GM23338 (cell line): ENCODE measurements at regions not wholly inside any gene's neighbourhood (a gene's known extent, or its start where the extent isn't known, plus 50 kb on each side); places are given as distances from the start of the nearest gene placed in this dataset.

ENCODE experiments used
- ATAC-seq: fragments of 200-7000 bp; cut with Tn5 transposase; 3 replicates; pipeline ENCODE4 v1.9.1; 2020
- DNase-seq: peaks from one replicate; pipeline ENCODE4 v3.0.0-alpha.2; 2015; ENCODE audit warnings: low spot score
- H2AFZ ChIP-seq: fragments of 200-600 bp; sonication (generic); 2 replicates; pipeline ENCODE4 v1.8.0; 2016; ENCODE audit warnings: antibody characterized with exemption, mild to moderate bottlenecking, moderate library complexity
- H3F3A ChIP-seq: fragments of 200-600 bp; sonication (generic); replicated peaks from 2 replicates; pipeline ENCODE4 v1.8.0; 2017; ENCODE audit warnings: antibody characterized with exemption, mixed run types, low read depth
- H3K27ac ChIP-seq: fragments of 200-600 bp; sonication (generic); 2 replicates; pipeline ENCODE4 v1.6.1; 2016; ENCODE audit warnings: low read depth
- H3K27me3 ChIP-seq: fragments of 200-600 bp; sonication (generic); 2 replicates; pipeline ENCODE4 v1.8.0; 2016; ENCODE audit warnings: mild to moderate bottlenecking, mixed run types, moderate library complexity; ENCODE audit not compliant: insufficient read depth
- H3K36me3 ChIP-seq: fragments of 200-600 bp; sonication (generic); 2 replicates; pipeline ENCODE4 v1.8.0; 2016; ENCODE audit warnings: mild to moderate bottlenecking; ENCODE audit not compliant: insufficient read depth
- H3K4me1 ChIP-seq: fragments of 200-600 bp; sonication (generic); 2 replicates; pipeline ENCODE4 v1.8.0; 2016; ENCODE audit warnings: mild to moderate bottlenecking, moderate library complexity; ENCODE audit not compliant: insufficient read depth
- H3K4me2 ChIP-seq: fragments of 200-600 bp; sonication (generic); 2 replicates; pipeline ENCODE4 v1.7.1; 2017; ENCODE audit warnings: mixed run types
- H3K4me3 ChIP-seq: fragments of 200-600 bp; sonication (generic); 2 replicates; pipeline ENCODE4 v1.6.1; 2016; ENCODE audit warnings: mixed run types
- H3K79me2 ChIP-seq: fragments of 200-600 bp; sonication (generic); replicated peaks from 2 replicates; pipeline ENCODE4 v1.8.0; 2017; ENCODE audit warnings: mild to moderate bottlenecking; ENCODE audit not compliant: insufficient read depth
- H3K9me2 ChIP-seq: fragments of 200-600 bp; sonication (generic); 2 replicates; pipeline ENCODE4 v1.8.0; 2017; ENCODE audit not compliant: insufficient read depth
- H4K20me1 ChIP-seq: fragments of 200-600 bp; sonication (generic); replicated peaks from 2 replicates; pipeline ENCODE4 v1.8.0; 2017; ENCODE audit warnings: mild to moderate bottlenecking; ENCODE audit not compliant: insufficient read depth
- H3K27ac Mint-ChIP-seq: 2 replicates; pipeline ENCODE4 v1.8.0; 2020; ENCODE audit warnings: inconsistent platforms, mild to moderate bottlenecking, moderate library complexity, mixed read lengths
- H3K27me3 Mint-ChIP-seq: 3 replicates; pipeline ENCODE4 v1.8.0; 2022; ENCODE audit warnings: low read depth, mild to moderate bottlenecking, moderate library complexity, mixed read lengths, inconsistent platforms; ENCODE audit not compliant: insufficient read depth, poor library complexity
- H3K36me3 Mint-ChIP-seq: 3 replicates; pipeline ENCODE4 v1.8.0; 2021; ENCODE audit warnings: low read depth, mild to moderate bottlenecking, inconsistent platforms, moderate library complexity, mixed read lengths
- H3K4me1 Mint-ChIP-seq: 3 replicates; pipeline ENCODE4 v1.8.0; 2020; ENCODE audit warnings: mild to moderate bottlenecking, inconsistent platforms, mixed read lengths
- H3K4me3 Mint-ChIP-seq: 3 replicates; pipeline ENCODE4 v1.8.0; 2021; ENCODE audit warnings: moderate library complexity, mild to moderate bottlenecking, inconsistent platforms, mixed read lengths
- H3K9me3 Mint-ChIP-seq: 3 replicates; pipeline ENCODE4 v1.8.0; 2020; ENCODE audit warnings: moderate library complexity, mild to moderate bottlenecking, inconsistent platforms, mixed read lengths
- CREB1 ChIP-seq: fragments of 250-450 bp; sonication (Bioruptor Pico); IDR thresholded peaks from 2 replicates; pipeline ENCODE4 v1.5.0; 2020; ENCODE audit warnings: low read depth, mild to moderate bottlenecking, moderate library complexity
- CTCF ChIP-seq, 2 experiments: fragments of 200-600 bp in 1 of 2; sonication (generic) in 1 of 2; conservative IDR thresholded peaks; 2 replicates each; pipeline versions ENCODE4 v1.5.1 to v1.6.1; 2016 to 2017; ENCODE audit warnings: antibody characterized with exemption in 2 of 2, low read depth in 2 of 2, mild to moderate bottlenecking in 2 of 2, moderate library complexity in 1 of 2
- EZH2 ChIP-seq: fragments of 200-600 bp; sonication (generic); IDR thresholded peaks from one replicate; pipeline ENCODE4 v1.8.0; 2017; ENCODE audit warnings: antibody characterized with exemption, mild to moderate bottlenecking, low read depth; ENCODE audit not compliant: unreplicated experiment
- EZH2phosphoT487 ChIP-seq: fragments of 200-600 bp; sonication (generic); IDR thresholded peaks from one replicate; pipeline ENCODE4 v1.8.1; 2018; ENCODE audit warnings: antibody characterized with exemption; ENCODE audit not compliant: unreplicated experiment
- JUNB ChIP-seq: IDR thresholded peaks from one replicate; pipeline ENCODE4 v1.6.1; 2016; ENCODE audit warnings: antibody characterized with exemption; ENCODE audit not compliant: unreplicated experiment
- NANOG ChIP-seq: IDR thresholded peaks from 2 replicates; pipeline ENCODE4 v1.6.1; 2016; ENCODE audit warnings: antibody characterized with exemption, borderline replicate concordance
- POLR2AphosphoS5 ChIP-seq: IDR thresholded peaks from 2 replicates; pipeline ENCODE4 v1.6.1; 2016; ENCODE audit warnings: antibody characterized with exemption, low read depth
- REST ChIP-seq: IDR thresholded peaks from one replicate; pipeline ENCODE4 v1.6.1; 2018; ENCODE audit warnings: antibody characterized with exemption; ENCODE audit not compliant: unreplicated experiment
- STAT1 ChIP-seq: IDR thresholded peaks from one replicate; pipeline ENCODE4 v1.6.1; 2016; ENCODE audit warnings: antibody characterized with exemption; ENCODE audit not compliant: unreplicated experiment
- ZNF114 ChIP-seq: fragments of 250-450 bp; sonication (Bioruptor Pico); IDR thresholded peaks from 2 replicates; pipeline ENCODE4 v1.5.0; 2020; ENCODE audit warnings: mild to moderate bottlenecking, moderate library complexity
- ZNF331 ChIP-seq: fragments of 250-450 bp; sonication (Bioruptor Pico); IDR thresholded peaks from 2 replicates; pipeline ENCODE4 v1.5.0; 2020; ENCODE audit warnings: low read depth, mild to moderate bottlenecking, moderate library complexity
- TF ChIP-seq, protein P1 (sequence below): IDR thresholded peaks from 2 replicates; pipeline ENCODE4 v1.6.1; 2016; ENCODE audit warnings: antibody characterized with exemption
- TF ChIP-seq, protein P2 (sequence below): fragments of 250-450 bp; sonication (Bioruptor Pico); IDR thresholded peaks from 2 replicates; pipeline ENCODE4 v1.5.0; 2020; ENCODE audit warnings: mild to moderate bottlenecking, moderate library complexity

DNA sequence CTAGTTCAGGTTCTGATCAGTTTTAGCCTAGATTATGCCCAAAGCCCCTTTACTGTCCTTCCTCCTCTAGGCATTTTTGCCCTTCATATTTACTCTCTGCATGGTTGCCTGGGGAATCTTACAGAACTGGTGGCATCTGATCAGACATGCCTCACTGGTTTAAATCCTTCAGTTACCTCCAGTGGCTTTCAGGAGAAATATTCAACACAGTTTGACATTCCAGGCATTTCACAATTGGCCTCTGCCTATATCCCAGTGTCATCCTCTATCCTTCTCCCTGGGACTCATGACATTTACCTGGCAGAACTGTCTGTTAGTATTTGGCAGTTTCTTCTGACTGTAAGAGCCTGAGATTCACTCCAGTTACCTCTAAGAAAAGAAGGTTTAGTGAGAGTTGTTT lies 152.9 kb upstream of the MEIS1 start:
- Mint-ChIP-seq H3K27ac (no peak overlapping the region), H3K9me3 (no peaks in the 10 kb centered on the region), H3K36me3 (peaks cover 4% of the 10 kb centered on the region; the same call in 1 of the 3 replicates), H3K4me3 (no peak overlapping the region), H3K4me1 (no peaks in the 10 kb centered on the region), H3K27me3 (peaks cover 2% of the 10 kb centered on the region)
- Histone ChIP-seq H3K9me2 (peaks cover 18% of the 10 kb centered on the region), H4K20me1 (no peaks in the 10 kb centered on the region), H3F3A (no peaks in the 10 kb centered on the region), H3K4me1 (peaks cover 8% of the 10 kb centered on the region), H2AFZ (no peak overlapping the region), H3K4me3 (no peak overlapping the region), H3K36me3 (no peaks in the 10 kb centered on the region), H3K27me3 (no peaks in the 10 kb centered on the region), H3K79me2 (no peaks in the 10 kb centered on the region), H3K4me2 (no peak overlapping the region), H3K27ac (no peak overlapping the region)
- ATAC-seq: no peak
- TF ChIP-seq NANOG: no peak
- TF ChIP-seq ZNF331: no peak
- TF ChIP-seq, protein P1, sequence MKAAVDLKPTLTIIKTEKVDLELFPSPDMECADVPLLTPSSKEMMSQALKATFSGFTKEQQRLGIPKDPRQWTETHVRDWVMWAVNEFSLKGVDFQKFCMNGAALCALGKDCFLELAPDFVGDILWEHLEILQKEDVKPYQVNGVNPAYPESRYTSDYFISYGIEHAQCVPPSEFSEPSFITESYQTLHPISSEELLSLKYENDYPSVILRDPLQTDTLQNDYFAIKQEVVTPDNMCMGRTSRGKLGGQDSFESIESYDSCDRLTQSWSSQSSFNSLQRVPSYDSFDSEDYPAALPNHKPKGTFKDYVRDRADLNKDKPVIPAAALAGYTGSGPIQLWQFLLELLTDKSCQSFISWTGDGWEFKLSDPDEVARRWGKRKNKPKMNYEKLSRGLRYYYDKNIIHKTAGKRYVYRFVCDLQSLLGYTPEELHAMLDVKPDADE: no peak
- no peak for TF ChIP-seq CTCF (conservative IDR thresholded peaks at IDR 0.05; ENCODE audit: low read depth in 2 of 2)
- no peak for TF ChIP-seq EZH2phosphoT487
- no peak for TF ChIP-seq CREB1 (CRISPR knock-in tag)
- no peak for TF ChIP-seq ZNF114
- no peak for TF ChIP-seq JUNB
- TF ChIP-seq STAT1: no peak
- TF ChIP-seq REST: no peak
- no peak for TF ChIP-seq POLR2AphosphoS5
- TF ChIP-seq, protein P2, sequence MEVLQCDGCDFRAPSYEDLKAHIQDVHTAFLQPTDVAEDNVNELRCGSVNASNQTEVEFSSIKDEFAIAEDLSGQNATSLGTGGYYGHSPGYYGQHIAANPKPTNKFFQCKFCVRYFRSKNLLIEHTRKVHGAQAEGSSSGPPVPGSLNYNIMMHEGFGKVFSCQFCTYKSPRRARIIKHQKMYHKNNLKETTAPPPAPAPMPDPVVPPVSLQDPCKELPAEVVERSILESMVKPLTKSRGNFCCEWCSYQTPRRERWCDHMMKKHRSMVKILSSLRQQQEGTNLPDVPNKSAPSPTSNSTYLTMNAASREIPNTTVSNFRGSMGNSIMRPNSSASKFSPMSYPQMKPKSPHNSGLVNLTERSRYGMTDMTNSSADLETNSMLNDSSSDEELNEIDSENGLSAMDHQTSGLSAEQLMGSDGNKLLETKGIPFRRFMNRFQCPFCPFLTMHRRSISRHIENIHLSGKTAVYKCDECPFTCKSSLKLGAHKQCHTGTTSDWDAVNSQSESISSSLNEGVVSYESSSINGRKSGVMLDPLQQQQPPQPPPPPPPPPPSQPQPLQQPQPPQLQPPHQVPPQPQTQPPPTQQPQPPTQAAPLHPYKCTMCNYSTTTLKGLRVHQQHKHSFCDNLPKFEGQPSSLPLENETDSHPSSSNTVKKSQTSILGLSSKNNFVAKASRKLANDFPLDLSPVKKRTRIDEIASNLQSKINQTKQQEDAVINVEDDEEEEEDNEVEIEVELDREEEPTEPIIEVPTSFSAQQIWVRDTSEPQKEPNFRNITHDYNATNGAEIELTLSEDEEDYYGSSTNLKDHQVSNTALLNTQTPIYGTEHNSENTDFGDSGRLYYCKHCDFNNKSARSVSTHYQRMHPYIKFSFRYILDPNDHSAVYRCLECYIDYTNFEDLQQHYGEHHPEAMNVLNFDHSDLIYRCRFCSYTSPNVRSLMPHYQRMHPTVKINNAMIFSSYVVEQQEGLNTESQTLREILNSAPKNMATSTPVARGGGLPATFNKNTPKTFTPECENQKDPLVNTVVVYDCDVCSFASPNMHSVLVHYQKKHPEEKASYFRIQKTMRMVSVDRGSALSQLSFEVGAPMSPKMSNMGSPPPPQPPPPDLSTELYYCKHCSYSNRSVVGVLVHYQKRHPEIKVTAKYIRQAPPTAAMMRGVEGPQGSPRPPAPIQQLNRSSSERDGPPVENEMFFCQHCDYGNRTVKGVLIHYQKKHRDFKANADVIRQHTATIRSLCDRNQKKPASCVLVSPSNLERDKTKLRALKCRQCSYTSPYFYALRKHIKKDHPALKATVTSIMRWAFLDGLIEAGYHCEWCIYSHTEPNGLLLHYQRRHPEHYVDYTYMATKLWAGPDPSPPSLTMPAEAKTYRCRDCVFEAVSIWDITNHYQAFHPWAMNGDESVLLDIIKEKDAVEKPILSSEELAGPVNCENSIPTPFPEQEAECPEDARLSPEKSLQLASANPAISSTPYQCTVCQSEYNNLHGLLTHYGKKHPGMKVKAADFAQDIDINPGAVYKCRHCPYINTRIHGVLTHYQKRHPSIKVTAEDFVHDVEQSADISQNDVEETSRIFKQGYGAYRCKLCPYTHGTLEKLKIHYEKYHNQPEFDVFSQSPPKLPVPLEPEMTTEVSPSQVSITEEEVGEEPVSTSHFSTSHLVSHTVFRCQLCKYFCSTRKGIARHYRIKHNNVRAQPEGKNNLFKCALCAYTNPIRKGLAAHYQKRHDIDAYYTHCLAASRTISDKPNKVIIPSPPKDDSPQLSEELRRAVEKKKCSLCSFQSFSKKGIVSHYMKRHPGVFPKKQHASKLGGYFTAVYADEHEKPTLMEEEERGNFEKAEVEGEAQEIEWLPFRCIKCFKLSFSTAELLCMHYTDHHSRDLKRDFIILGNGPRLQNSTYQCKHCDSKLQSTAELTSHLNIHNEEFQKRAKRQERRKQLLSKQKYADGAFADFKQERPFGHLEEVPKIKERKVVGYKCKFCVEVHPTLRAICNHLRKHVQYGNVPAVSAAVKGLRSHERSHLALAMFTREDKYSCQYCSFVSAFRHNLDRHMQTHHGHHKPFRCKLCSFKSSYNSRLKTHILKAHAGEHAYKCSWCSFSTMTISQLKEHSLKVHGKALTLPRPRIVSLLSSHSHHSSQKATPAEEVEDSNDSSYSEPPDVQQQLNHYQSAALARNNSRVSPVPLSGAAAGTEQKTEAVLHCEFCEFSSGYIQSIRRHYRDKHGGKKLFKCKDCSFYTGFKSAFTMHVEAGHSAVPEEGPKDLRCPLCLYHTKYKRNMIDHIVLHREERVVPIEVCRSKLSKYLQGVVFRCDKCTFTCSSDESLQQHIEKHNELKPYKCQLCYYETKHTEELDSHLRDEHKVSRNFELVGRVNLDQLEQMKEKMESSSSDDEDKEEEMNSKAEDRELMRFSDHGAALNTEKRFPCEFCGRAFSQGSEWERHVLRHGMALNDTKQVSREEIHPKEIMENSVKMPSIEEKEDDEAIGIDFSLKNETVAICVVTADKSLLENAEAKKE: no peak
- TF ChIP-seq EZH2: no peak
- DNase-seq: no peak
